MM.1S (cell line): ENCODE measurements at regions not wholly inside any gene's neighbourhood (a gene's known extent, or its start where the extent isn't known, plus 50 kb on each side); places are given as distances from the start of the nearest gene placed in this dataset.

Experiments used
- DNase-seq: peaks from one replicate; pipeline ENCODE4 v3.0.0-alpha.2; 2015
- H2AFZ ChIP-seq: fragments of 300-600 bp; sonication (generic); 2 replicates; pipeline ENCODE4 v1.6.0; 2016; ENCODE audit warnings: antibody characterized with exemption, low read length
- H3F3A ChIP-seq: fragments of 300-600 bp; sonication (generic); 2 replicates; pipeline ENCODE4 v1.6.1; 2016; ENCODE audit warnings: mild to moderate bottlenecking, antibody characterized with exemption, low read length, moderate library complexity, mixed read lengths; ENCODE audit not compliant: insufficient read depth
- H3K27ac ChIP-seq: fragments of 300-600 bp; sonication (generic); 2 replicates; pipeline ENCODE4 v1.5.1; 2016; ENCODE audit warnings: mild to moderate bottlenecking, low read length
- H3K27me3 ChIP-seq: fragments of 300-600 bp; sonication (generic); replicated peaks from 2 replicates; pipeline ENCODE4 v1.6.0; 2016; ENCODE audit warnings: low read length; ENCODE audit not compliant: insufficient read depth
- H3K36me3 ChIP-seq: fragments of 300-600 bp; sonication (generic); replicated peaks from 2 replicates; pipeline ENCODE4 v1.6.1; 2016; ENCODE audit warnings: mild to moderate bottlenecking, low read length, mixed read lengths; ENCODE audit not compliant: insufficient read depth
- H3K4me1 ChIP-seq: fragments of 300-600 bp; sonication (generic); 2 replicates; pipeline ENCODE4 v1.6.1; 2016; ENCODE audit warnings: low read length, mixed read lengths
- H3K4me2 ChIP-seq: fragments of 300-600 bp; sonication (generic); 2 replicates; pipeline ENCODE4 v1.6.0; 2016; ENCODE audit warnings: low read depth, low read length
- H3K4me3 ChIP-seq: fragments of 300-600 bp; sonication (generic); 2 replicates; pipeline ENCODE4 v1.5.1; 2016; ENCODE audit warnings: low read length, mixed read lengths
- H3K79me2 ChIP-seq: fragments of 300-600 bp; sonication (generic); 2 replicates; pipeline ENCODE4 v1.6.1; 2016; ENCODE audit warnings: mixed run types, low read length, mixed read lengths
- H3K9ac ChIP-seq: fragments of 300-600 bp; sonication (generic); 2 replicates; pipeline ENCODE4 v1.6.1; 2016; ENCODE audit warnings: low read length, mixed read lengths
- H3K9me2 ChIP-seq: fragments of 300-600 bp; sonication (generic); replicated peaks from 2 replicates; pipeline ENCODE4 v1.6.1; 2016; ENCODE audit warnings: mild to moderate bottlenecking, low read length, mixed read lengths; ENCODE audit not compliant: insufficient read depth
- H3K9me3 ChIP-seq: fragments of 300-600 bp; sonication (generic); replicated peaks from 2 replicates; pipeline ENCODE4 v1.6.1; 2016; ENCODE audit warnings: mild to moderate bottlenecking, low read length, mixed read lengths; ENCODE audit not compliant: insufficient read depth
- H4K20me1 ChIP-seq: fragments of 300-600 bp; sonication (generic); 2 replicates; pipeline ENCODE4 v1.6.1; 2016; ENCODE audit warnings: mild to moderate bottlenecking, low read length, moderate library complexity, mixed read lengths; ENCODE audit not compliant: insufficient read depth
- CTCF ChIP-seq: fragments of 300-600 bp; sonication (generic); IDR thresholded peaks from 2 replicates; pipeline ENCODE4 v1.5.1; 2016; ENCODE audit warnings: antibody characterized with exemption, low read length, mixed read lengths
- EZH2 ChIP-seq: fragments of 300-600 bp; sonication (generic); optimal IDR thresholded peaks from 2 replicates; pipeline ENCODE3; 2017; ENCODE audit warnings: low read depth, mild to moderate bottlenecking, antibody characterized with exemption, low read length, mixed read lengths
- EZH2phosphoT487 ChIP-seq: fragments of 300-600 bp; sonication (generic); IDR thresholded peaks from 2 replicates; pipeline ENCODE4 v1.6.1; 2018; ENCODE audit warnings: antibody characterized with exemption, low read length

- Histone ChIP-seq H3K4me2 (no peak overlapping the region), H3K4me1 (no peaks in the 10 kb centered on the region), H3K9ac (no peak overlapping the region), H3K79me2 (no peaks in the 10 kb centered on the region), H3K36me3 (no peaks in the 10 kb centered on the region), H3K27me3 (no peaks in the 10 kb centered on the region), H3K4me3 (no peak overlapping the region), H2AFZ (no peak overlapping the region), H3K27ac (no peak overlapping the region), H3K9me3 (no peaks in the 10 kb centered on the region), H3F3A (no peaks in the 10 kb centered on the region), H4K20me1 (no peaks in the 10 kb centered on the region), H3K9me2 (no peaks in the 10 kb centered on the region)
- DNase-seq, result no peak
- TF ChIP-seq CTCF (no peak), EZH2phosphoT487 (no peak), EZH2 (no peak)
Measured at GRCh38 chr5:162325143-162325727, 257.7 kb downstream of the GABRG2 start.

GRCh38 chr5:162334944-162335343 is 267.4 kb downstream of the GABRG2 start:
- Histone ChIP-seq H3K9me3 (no peaks in the 10 kb centered on the region), H3K4me3 (no peak overlapping the region), H3F3A (no peaks in the 10 kb centered on the region), H3K27me3 (no peaks in the 10 kb centered on the region), H3K4me2 (no peak overlapping the region), H3K9me2 (no peaks in the 10 kb centered on the region), H3K9ac (no peak overlapping the region), H4K20me1 (no peaks in the 10 kb centered on the region), H3K27ac (no peak overlapping the region), H3K79me2 (no peaks in the 10 kb centered on the region), H2AFZ (no peak overlapping the region), H3K36me3 (no peaks in the 10 kb centered on the region), H3K4me1 (no peaks in the 10 kb centered on the region)
- TF ChIP-seq CTCF (no peak), EZH2phosphoT487 (no peak)
- DNase-seq, result no peak

GRCh38 chr5:162360373-162360931 is 292.9 kb downstream of the GABRG2 start:
- no peaks in the 10 kb centered on the region for H3F3A ChIP-seq
- TF ChIP-seq EZH2phosphoT487 (no peak), CTCF (no peak), EZH2 (no peak)
- no peak overlapping the region for H3K9ac ChIP-seq
- H3K36me3 ChIP-seq, result no peaks in the 10 kb centered on the region
- H3K4me3 ChIP-seq, result no peak overlapping the region
- H3K27ac ChIP-seq, result no peak overlapping the region
- H3K4me2 ChIP-seq, result no peak overlapping the region
- no peaks in the 10 kb centered on the region for H3K9me3 ChIP-seq
- H4K20me1 ChIP-seq, result no peaks in the 10 kb centered on the region
- no peak overlapping the region for H2AFZ ChIP-seq
- no peaks in the 10 kb centered on the region for H3K9me2 ChIP-seq
- no peaks in the 10 kb centered on the region for H3K27me3 ChIP-seq
- H3K4me1 ChIP-seq, result no peaks in the 10 kb centered on the region
- no peaks in the 10 kb centered on the region for H3K79me2 ChIP-seq
- DNase-seq, result no peak
